ENCODE measurements at regions not wholly inside any gene's neighbourhood (a gene's known extent, or its start where the extent isn't known, plus 50 kb on each side); places are given as distances from the start of the nearest gene placed in this dataset.

GRCh38 chr14:105866841-105867321 is 340.5 kb downstream of the TMEM121 start (continued):
- TF ChIP-seq TAF7 (optimal IDR thresholded peaks at IDR 0.05; ENCODE audit: borderline replicate concordance, low read depth, low read length) (no peak), JUND (IDR thresholded peaks at IDR 0.05; ENCODE audit: low read length) (no peak), SP1 (IDR thresholded peaks at IDR 0.05; ENCODE audit: low read depth, low read length) (no peak)

All from H1 (cell line).